ENCODE measurements at regions not wholly inside any gene's neighbourhood (a gene's known extent, or its start where the extent isn't known, plus 50 kb on each side); places are given as distances from the start of the nearest gene placed in this dataset.
A peak's percentile ranks its signal among the peaks of the same experiment; 100 is the strongest.
"Not testable (repeated sequence)": the region's sequence is repeated elsewhere in the genome, so short reads cannot be mapped to it uniquely, and the experiment has no call there.

DNA sequence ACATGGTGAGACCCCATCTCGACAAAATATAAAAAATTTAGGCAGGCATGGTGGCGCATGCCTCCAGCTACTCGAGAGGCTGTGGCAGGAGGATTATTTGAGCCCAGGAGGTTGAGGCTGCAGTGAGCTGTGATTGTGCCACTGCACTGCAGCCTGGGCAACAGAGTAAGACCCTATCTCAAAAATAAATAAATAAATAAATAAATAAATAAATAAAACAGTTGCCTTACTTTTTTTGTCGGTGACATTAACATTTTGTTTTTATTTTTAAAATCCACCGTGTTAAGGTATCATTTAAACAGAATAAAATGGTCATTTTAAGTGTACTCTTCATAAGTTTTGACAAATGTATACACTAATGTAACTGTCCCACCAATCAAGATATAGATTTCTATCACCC is 57.0 kb downstream of the RASL11A start:
- DNase-seq, result no peak

DNA sequence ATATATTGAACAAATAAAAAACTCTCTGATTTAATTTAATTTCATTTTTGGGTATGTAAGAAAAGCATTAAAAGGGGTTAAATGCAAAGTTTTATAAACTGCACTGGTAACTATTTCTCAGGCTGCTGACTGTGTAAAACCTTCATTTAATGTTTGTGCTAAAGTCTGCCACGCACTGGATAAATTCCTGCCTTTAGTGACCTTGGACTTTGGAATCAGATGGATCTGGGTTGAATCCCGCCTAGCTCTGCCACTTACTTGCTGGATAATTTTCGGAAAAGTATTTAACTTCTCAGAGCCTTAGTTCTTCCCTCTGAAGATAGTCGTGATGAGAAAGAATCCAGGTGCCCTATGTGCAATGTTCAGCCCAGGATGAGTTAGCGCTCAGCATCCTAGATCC is 58.6 kb downstream of the RASL11A start:
- no peak for DNase-seq

DNA sequence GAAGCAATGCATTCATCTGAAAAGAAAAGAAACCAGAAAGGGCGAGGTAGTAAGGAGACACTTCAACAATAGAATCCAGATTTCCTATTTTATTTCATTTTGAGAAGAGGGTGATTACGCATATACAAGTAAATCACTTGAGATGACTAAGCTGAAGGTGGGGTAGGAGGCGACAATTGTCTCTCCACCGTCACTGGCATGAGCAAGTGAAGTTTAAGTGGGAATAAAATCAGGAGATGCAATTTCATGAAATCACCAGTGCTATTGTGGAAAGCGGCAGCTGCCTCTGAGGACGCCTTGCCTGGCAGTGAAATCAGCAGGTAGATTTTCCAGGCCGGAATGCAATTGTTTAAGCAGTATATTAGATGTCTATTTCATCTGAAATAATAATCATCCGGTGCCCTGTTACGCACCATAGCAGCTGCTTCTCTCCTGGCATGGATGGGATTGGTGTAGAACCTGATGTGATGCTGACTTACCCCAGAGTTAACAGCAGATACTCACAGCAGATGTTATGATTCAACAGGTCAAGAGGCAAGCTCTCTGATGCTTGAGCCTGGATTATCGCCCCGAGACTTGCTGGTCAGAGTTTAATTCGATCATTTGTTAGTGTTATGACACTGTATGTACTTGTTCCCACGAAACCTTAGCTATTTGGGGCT is 64.3 kb downstream of the RASL11A start:
- no peak for DNase-seq

DNA sequence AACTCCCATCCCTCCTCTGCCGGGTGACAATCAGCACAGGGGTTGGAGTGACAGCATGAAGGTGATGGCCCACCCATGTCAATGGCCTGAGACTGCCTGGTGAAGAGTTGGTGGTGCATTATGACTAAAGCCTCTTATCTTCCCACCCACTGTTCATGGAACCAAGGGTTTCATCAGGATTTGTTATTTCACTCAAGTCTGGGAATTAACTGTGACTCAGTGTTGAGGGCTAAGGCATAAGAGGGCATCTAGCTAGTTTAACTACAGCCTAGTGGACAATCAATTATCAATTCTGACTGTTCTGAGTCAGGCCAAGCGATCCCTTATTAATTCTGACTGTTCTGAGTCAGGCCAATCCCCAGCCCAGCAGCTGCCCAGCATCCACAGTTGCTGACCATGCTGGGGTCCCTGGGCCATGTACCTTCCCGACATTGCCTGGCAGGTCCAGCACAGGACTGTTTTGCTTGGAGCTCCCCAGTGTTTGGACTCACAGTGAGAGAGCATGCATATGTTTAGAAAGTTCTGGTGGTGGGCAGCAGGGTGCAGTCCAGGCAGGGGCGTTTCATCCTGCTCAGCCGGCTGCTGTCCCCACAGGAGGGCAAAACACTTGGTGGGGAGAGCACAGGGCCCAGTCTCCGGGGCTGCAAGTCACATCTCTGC is 65.5 kb downstream of the RASL11A start:
- DNase-seq, result no peak

DNA sequence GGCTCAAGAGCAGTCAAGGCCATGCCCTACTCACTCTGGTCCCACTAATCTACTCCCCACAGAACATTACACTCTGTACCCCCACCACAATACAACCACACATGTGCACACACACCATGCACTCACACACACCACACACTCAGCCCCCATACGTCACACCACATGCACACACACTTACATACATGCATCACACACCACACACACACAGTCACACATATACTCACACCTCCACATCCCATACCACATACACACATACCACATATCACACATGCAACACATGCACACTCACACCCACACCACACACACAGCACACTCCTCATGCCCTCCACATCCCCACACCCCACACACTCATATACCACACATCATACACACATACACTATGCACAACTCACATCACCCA is 67.6 kb downstream of the RASL11A start:
- DNase-seq, result no peak

DNA sequence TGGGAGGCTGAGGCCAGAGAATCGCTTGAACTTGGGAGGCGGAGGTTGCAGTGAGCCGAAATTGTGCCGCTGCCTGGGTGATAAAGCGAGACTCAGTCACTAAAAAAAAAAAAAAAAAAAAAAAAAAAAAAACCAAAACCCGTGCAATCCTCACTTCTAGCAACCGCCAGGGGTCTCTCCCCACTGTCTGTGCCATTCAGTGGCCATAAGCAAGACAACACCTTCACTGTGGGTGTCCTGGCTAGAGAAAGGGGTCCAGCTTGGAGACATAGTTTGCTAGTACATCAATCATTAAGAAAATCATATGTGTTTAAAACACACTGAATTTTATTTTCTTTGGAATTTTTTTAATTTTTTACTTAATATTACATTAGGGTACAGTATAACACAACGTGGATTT is 68.2 kb downstream of the RASL11A start:
- DNase-seq, result no peak

DNA sequence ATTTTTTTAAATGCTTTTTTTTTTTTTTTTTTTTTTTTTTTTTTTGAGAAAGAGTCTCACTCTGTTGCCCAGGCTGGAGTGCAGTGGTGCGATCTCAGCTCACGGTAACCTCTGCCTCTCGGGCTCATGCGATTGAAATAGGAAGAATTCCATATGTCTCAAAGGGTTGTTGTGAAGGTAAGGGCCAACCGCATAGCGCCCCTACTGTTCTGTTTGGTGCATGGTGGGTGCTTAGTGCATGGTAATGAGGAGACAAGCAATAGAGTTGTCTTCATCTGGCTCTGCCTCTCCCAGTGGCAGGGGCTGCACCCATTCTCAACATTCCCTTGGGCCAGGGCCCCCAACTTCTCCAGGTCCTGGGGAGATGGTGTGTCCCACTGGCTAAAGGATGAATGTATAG is 68.7 kb downstream of the RASL11A start:
- no peak for DNase-seq

DNA sequence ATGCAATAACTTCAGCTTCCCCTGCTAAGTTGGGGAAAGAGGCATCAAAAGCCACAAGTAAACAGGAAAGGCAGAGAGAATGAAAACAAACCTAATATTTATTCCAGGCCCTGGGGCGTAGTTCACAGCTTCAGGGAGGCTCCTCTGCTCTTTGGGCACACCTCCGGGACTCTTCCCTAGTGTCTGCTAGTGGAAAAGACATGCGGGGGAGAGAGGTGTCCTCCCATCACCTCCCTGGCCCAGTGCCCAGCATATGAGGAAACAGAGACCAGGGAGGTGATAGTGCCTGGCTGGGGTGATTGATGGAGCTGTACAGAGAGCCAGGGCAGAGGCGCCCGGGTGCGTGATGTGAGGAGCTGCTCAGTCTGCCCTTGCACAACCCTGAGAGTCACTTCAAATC is 71.0 kb downstream of the RASL11A start:
- no peak for DNase-seq

DNA sequence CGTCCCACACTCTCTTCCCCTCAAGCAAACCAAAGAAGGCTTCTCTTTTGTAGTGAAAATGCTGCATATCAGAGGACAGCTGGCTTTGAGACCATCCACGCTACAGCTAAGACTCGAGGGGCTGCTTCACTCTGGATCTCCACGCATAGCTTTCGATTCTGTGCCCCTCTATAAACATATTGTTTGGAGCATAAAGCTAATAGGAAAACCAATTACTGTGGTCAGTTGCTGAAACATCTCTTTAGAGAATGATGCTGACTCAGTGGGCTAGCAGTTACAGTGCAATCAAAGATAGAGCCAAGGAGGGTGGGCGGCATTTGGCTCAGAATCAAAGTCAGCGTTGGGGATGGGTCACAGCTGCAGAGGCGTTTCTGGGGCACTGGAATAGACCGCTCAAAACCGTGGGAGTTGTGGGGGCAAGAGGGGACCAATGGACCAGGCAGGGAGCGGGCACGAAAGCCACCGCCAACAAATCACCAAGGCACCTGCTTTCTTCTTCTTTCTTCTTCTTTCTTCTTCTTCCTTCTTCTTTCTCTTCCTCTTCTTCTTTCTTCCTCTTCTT is 76.7 kb downstream of the RASL11A start:
- DNase-seq, result no peak

DNA sequence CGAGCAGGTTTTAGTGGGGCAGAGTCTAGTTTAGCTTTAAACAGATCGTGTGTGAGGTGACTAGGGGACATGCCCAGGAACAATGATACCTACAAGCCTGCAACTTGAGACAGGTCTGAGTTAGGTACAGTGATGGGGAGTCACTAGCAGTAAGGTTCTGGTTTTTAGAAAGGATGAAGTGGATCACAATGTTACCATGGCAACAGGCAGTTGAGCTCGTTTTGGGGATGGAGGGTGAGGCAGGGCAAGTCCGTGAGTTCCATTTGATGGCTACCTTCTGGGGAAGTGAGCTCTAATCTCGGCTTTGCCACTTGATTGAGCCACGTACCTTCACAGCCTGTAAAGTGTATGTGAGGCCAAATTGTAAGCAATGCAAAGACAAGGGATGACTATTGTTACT is 76.0 kb upstream of the GTF3A start:
- no peak for DNase-seq

DNA sequence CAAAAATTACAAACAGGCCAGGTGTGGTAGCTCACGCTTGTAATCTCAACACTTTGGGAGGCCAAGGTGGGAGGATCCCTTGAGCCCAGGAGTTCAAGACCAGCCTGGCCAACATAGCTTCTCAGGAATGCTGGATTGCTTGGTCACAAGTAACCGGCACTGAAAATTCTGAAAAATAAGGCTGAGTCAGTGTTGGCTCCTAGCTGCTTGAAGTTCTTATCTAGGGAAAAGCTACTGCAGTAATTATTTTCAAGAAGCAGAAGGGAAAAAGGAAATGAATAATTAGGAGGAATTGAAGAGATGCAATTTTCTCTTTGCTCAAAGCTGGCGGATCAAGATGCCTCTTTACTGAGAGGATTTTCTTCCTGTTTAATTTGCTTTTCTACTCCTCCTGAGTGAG is 75.0 kb upstream of the GTF3A start:
- no peak for DNase-seq

DNA sequence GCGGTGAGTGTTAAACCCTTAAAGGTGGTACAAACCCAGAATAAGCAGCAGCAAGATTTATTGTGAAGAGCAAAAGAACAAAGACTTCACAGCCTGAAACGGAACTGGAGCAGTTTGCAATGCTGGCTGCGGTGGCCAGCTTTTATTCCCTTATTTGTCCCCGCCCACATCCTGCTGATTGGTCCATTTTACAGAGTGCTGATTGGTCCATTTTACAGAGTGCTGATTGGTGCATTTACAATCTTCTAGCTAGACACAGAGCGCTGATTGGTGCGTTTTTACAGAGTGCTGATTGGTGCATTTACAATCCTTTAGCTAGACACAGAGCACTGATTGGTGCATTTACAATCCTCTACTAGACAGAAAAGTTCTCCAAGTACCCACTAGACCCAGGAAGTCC is 73.6 kb upstream of the GTF3A start:
- DNase-seq, result not testable (repeated sequence)

DNA sequence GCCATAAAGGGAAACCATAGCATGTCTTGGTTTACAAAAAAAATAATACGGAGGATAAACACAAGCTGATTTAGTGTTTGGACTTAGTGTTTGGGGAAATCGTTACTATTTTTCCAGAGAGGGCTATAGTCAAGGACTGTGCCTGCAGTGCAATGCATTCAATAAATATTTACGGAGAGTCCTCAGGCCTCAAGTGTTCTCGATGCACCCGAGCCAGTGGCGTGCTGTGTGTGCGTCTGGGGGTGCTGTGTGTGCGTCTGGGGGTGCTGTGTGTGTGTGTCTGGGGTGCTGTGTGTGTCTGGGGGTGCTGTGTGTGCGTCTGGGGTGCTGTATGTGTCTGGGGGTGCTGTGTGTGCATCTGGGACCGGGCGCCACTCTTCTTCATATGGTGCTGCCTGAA is 71.7 kb upstream of the GTF3A start:
- no peak for DNase-seq

DNA sequence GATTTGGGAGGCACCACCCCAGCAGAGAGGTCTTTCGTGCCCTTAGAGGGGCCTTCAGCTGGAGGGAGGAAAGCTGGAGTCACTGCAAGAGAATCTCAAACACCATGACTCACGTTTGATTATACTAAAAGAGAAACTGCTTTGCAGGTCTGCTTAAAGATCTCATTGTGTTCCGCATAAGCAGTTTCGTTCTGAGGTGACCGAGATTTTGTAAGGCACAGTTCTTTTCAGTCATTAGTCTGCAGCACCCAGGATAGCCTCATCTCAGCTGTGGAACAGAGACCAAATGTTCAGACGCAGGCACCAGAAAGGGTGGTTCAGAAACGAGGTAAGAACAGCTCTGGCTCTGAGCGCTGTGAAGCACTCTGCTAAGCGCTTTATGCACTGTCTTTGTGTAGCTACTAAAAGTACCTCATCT is 71.2 kb upstream of the GTF3A start:
- DNase-seq, result no peak

DNA sequence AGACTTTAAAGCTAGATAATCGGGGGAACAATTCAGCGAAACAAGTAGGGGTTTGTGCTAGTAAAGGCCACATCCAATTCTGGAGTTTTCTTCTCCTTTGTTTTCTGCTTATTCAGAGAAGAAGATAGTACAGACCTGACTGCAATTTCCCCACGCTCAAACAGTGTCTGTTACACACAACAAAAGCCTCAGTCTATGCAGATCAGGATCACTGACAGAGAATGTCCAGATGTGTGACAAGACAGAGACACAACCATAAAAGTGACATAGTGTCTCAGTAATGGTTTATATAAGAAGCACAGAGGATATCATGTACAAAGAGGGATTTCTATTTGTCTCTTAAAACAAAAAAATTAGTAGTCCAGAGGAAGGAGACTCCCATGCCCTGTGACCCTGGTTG is 70.7 kb upstream of the GTF3A start:
- DNase-seq, result no peak

DNA sequence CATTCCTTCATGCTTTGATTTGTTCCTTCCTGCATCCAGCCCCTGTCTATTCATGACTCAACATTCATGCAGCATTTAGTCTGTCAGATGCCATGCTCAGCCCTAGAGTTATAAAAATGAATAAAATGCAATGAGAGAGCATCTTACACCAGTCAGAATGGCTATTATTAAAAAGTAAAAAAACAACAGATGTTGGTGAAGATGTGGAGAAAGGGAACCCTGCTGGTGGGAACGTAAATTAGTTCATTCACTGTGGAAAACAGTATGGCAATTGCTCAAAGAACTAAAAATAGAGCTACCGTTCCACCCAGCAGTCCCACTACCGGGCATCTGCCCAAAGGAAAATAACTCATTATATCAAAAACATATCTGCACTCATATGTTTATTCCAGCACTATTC is 70.0 kb upstream of the GTF3A start:
- DNase-seq, result no peak

DNA sequence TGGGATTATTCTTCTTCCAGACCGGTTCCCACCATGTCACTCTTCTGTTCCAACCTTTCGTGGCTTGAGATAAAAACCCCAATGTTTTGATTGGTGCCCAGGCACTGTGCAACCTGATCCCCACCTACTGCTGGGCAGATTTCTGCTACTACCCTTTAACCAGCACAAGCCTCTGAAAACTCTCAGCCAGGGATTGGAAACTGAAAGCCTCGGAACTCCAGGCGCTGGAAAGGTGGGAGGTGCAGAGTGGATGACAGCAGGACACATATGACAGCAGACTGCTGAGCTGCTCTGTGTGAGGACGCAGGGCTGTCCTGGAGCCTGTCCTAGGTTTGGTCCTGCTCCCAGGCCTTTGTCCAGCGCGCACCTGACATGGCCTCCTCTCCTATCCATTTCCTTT is 68.5 kb upstream of the GTF3A start:
- DNase-seq, result no peak

DNA sequence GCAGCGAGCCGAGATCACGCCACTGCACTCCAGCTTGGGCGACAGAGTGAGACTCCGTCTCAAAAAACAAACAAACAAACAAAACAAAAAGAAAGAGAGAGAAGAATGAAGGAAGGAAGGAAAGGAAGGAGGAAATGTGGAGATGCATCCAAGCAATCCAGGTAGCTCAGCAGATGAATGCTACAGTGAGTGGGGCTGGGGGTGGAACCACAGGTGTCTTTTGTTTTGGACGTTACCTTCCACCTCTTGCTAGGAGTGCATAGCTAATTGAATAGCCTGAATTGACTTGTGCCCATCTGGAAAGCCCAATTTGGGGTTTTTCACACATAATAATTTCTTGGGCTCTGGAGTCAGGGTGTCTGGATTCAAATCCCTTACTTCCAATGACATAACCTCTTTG is 66.0 kb upstream of the GTF3A start:
- DNase-seq, result no peak

DNA sequence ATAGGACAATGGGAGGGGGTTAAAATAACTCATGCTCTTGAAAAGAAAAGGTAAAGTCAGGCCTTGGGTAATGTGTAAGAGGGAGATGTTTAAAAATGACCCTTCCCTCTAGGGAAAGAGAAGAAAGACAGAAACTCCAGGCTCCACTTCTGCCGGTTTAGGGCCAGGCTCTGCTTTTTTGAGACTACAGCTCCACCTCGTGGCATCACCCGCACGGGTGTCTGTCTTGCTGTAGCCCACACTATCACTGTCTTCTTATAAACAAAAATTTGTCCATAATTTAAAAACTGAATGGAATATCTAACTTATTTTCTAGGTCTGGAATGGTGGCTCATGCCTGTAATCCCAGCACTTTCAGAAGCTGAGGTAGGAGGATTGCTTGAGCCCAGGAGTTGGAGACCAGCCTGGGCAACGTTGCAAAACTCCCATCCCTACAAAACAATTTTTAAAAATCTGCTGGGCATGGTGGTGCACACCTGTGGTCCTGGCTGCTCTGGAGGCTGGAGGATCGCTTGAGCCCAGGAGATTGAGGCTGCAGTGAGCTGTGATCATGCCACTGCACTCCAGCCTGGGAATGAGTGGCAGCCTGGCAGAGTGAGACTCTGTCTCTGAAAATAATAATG is 65.1 kb upstream of the GTF3A start:
- peak; percentile 63 for DNase-seq

DNA sequence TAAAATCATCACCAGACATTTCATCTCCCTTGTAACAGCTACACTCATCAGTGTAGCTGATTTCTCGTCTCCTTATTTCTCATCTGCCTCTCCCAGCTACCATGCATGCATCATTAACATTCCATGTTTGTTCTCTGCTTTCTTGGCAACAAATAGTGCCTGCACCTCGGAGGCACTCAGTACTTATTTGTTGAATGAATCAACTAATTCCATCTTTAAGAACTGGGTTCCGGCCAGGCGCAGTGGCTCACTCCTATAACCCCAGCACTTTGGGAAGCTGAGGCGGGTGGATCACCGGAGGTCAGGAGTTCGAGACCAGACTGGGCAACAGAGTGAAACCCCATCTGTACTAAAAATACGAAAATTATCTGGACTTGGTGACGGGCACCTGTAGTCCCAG is 63.9 kb upstream of the GTF3A start:
- DNase-seq, result no peak

DNA sequence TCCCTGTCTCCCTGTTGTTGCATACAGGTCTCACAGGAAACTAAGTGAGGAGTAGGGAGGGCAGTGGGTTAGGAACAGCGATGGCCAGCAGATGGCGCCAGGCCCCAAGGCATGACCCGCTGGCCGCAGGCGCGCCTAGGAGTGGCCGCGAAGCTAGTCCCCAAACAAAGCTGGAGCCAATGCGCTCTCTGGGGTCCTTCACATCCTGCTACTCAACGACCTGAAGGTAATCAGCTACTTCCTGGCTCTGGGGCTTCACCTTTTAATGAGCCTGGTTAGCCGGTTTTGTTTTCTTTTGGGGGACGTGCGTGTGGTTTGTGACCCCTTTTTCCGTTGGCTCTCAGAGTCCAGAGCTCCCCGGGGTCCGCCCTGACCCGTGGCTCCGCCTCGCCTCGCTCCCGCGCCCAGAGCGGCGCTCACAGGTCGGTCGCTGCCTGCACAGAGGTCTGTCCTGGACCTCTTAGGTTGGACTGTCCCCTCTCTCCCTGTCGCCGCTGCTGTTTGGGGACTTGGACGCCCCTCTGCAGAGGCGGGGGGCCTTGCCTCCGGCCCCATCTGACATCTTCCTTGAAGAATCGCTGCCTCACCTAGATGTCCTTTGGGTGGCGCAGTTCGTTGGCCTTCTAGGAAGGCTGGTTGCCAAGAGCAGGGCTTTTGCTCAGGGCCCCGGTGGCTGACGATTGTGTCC is 62.2 kb upstream of the GTF3A start:
- peak; percentile 82 for DNase-seq

DNA sequence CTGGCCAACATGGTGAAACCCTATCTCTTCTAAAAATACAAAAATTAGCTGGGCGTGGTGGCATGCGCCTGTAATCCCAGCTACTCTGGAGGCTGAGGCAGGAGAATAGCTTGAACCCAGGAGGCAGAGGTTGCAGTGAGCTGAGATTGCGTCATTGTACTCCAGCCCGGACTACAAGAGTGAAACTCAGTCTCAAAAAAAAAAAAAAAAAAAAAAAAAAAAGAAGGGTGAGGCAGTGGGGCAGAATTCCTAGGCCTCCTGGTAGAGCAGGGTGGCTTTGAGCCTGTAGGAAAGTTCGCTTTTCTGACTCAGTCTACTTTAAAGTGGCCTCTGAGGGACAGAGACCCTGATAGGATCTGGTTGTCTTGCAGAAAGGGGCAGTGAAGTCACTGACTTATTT is 60.8 kb upstream of the GTF3A start:
- not testable (repeated sequence) for DNase-seq

DNA sequence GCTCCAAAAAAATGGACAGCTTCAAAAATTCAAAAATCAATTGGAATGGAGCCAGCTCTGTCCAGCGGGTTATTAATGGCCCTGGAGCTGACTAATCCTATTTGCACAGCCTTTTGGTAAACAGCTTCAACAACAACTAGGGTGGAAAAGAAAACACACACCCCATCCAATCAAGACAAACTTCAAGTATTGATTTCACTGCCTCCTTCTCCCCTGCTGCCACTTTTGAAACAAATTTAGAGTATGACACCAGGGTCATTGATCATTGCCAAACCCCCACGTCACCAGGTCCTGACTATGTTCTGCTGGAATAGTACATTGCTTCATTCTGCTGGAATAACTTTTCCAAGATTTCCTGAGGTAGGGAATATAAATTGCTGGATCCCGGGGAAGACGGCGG is 56.8 kb upstream of the GTF3A start:
- DNase-seq, result no peak

All from left hindlimb (tissue), 1 donor.